GM21717 (cell line): ENCODE measurements at regions not wholly inside any gene's neighbourhood (a gene's known extent, or its start where the extent isn't known, plus 50 kb on each side); places are given as distances from the start of the nearest gene placed in this dataset.

Experiments
- ATAC-seq: cut with Tn5 transposase; IDR thresholded peaks from one replicate; pipeline ENCODE4 v1.9.1; 2021; ENCODE audit warnings: mild to moderate bottlenecking, moderate library complexity; ENCODE audit not compliant: unreplicated experiment

GRCh38 chr9:32837551-32838058, 54.3 kb downstream of the TMEM215 start:
- no peak for ATAC-seq

- ATAC-seq, result no peak
Observed at GRCh38 chr9:32839013-32839885, 55.9 kb downstream of the TMEM215 start.

- no peak for ATAC-seq
Observed at GRCh38 chr9:32841314-32841713, 58.0 kb downstream of the TMEM215 start.

DNA sequence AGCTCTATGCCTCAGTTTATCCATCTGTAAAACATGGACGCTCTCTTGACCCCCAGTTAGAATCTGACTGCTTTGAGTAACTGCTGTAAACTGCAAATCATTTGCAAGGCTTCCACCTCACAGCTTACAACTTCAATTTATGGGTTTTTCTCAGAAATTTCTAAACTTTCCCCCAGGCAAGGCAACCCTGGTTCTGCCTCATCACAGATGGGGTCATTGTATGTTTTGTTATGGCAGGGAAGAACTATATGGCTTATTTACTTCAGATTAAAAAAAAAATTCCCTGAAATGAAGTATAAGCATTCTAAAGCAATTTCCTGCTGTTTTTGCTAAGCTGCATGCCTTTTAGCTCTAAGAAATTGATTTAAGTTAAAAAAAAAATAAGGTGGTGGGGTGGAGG, 60.0 kb downstream of the TMEM215 start:
- ATAC-seq, result no peak

DNA sequence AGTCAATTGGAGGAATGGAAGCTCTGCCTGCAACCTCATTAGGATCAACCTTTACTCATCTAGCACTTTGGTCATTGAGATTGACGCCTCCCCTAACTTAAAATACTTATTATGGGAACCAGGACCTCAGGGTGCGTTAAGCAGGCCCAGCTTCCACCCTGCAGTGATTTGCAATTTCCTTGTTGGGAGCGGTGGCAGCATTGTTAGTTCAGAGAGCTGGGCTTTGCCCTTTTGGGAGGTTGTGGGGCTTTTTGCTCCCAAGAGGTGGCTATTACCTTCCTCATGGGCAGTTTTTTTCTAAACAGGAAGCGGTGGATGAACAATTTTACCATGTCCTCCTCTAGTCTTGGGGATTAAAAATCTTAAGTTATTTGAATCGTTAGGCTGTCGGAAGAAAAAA, 60.9 kb downstream of the TMEM215 start:
- ATAC-seq, result no peak

- ATAC-seq, result no peak
Observed at GRCh38 chr9:32854271-32854670, 70.9 kb downstream of the TMEM215 start.

DNA sequence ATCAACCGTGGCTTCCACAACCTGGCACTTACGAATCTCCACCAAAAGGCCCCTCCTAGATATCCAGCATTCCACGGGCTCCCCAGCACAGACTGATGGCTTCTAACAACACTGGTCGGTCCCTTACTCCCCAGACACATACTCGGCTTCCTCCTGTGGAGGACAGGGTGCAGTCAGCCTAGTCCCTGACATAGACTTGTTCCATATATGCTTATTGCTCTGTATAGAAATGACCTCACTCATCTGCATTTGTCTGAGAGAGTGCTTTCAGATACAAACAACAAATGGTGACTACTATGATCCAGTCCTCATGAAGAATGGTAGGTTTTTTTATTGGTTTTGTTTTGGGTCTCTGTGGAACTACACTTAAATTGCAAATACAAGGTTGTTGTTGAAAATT, 72.4 kb downstream of the TMEM215 start:
- ATAC-seq, result no peak

DNA sequence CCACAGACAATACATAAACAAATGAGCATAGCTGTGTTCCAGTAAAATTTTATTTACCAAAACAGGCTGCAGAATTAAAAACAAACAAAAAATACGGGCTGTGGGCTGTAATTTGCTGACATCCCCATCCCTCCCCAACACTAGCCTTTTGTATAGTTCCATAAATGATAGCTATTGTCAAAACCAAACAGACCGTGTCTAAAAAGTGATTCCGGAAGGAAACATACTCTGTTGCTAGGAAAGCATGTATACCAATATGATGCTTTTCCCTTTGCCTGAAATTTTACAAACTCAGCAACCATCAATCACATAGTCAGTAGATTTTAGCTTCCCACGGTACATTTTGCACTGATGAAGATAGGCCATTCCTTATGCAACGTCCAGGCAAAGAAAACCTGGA, 80.0 kb downstream of the TMEM215 start:
- ATAC-seq, result no peak

DNA sequence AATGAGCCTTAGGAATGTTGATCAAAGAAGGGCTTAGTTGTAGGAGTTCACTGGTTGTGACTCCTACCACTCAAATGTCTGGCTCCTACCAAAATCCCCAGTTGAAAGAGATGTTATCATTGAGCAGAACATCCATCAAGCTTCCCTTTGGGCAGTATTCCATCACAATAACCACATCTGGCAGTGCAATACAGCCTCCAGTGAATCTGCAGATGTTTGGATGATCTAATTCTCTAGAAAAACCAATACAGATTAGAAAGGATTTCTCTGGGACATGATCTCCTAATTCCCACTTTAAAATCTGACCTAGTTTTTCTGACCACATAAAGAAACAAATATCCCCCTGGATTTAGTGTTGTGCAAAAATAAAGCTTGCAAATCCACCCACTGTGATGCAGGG, 81.6 kb downstream of the TMEM215 start:
- no peak for ATAC-seq

- no peak for ATAC-seq
Observed at GRCh38 chr9:32866273-32866672, 82.9 kb downstream of the TMEM215 start.

DNA sequence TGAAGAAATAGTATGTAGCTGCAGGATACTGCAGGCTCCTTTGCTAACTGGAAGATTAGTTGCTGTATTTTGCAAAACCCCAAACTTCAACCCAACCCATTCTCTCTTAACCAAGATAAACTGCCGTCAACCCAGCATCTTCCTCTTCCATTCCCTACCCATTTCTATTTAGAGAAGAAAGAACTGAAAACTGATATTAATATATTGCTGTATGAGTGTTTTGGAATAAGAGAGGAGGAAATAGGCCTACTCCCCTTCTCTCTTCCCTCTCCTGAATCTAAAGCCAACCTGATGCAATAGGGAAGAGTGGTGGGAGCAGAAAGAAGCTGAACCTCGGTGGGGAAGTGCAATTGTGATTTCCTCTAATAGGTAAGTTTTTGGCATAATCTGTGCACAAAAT, 83.7 kb downstream of the TMEM215 start:
- no peak for ATAC-seq

GRCh38 chr9:32867601-32868204, 84.4 kb downstream of the TMEM215 start:
- ATAC-seq, result no peak

GRCh38 chr9:32869404-32869803, 86.1 kb downstream of the TMEM215 start:
- ATAC-seq, result no peak

- ATAC-seq, result no peak
Observed at GRCh38 chr9:32873131-32873530, 89.8 kb downstream of the TMEM215 start.

DNA sequence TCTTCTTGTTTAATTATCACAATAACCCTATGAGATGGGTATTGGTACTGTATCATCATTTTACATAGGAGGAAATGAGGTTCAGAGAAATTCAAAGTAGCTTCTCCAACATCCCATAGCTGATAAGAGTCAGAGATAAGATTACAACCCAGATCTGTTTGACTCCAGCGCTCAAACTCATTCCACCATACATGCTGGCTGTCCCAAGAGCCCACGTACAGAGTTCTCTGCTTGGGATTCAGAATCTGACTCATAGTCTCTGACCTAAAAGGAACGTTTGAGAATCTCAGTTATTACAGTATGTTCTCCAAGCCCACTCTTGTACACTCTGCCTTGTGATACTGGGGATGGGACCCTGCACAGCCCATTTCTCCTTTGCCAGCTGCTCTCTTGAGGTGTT, 90.2 kb downstream of the TMEM215 start:
- no peak for ATAC-seq

- ATAC-seq, result no peak
Observed at GRCh38 chr9:32875242-32875641, 91.9 kb downstream of the TMEM215 start.

DNA sequence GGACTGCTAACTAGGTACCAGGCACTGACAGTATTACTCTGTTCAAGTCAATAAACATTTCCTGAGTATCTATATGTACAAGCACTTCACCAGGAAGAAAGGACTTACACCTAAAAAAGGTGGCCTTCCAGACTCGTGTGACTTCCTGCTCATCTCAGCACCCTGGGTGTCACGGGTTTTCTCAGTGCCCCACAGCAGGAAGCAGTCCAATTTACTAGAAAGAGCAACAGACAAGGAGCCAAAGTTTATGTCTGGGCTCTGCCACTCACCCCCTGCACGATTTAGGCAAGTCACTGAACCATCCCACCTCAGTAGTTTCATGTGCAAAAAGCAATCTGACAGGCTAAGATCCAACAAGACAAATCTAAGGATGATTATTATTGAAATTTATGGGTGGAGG, 92.4 kb downstream of the TMEM215 start:
- no peak for ATAC-seq

GRCh38 chr9:32877103-32877502, 93.8 kb downstream of the TMEM215 start:
- no peak for ATAC-seq

DNA sequence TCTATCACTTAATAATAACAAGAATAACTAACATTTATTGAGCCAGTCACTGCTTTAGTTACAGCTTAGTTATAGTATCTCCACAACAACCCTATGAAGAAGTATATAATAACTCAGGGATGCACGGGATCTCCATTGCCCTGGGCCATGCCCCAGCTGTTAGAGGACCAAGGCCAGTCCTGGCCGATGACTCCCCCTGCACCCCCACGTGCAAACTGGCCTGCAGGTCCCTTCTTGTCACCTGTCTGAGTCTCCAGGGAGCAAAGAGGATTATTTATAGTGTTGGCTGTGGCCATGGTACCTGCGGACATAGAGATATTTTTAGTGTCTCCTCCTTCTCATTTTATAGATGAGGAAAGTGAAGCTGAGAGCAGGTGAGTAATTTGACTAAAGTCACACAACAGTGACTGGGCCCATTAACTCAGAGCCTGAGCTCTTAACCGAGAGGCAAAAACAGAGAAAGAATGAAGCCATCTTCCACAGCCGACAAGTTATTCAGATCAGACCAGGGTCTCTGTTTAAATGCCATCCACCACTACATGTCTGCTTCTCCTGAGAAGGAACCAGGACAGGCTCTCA, 94.4 kb downstream of the TMEM215 start:
- ATAC-seq, result no peak

- ATAC-seq, result no peak
Observed at GRCh38 chr9:32879335-32879734, 96.0 kb downstream of the TMEM215 start.

GRCh38 chr9:32881948-32882347, 98.6 kb downstream of the TMEM215 start:
- ATAC-seq, result no peak

- ATAC-seq, result no peak
Observed at GRCh38 chr9:32882705-32883104, 99.4 kb downstream of the TMEM215 start.
